Activated CD4-positive, alpha-beta T cell treated with anti-CD3 and anti-CD28 coated beads, Interleukin-2, amount 50 U/mL, for 24 hours (primary cell): ENCODE measurements at regions not wholly inside any gene's neighbourhood (a gene's known extent, or its start where the extent isn't known, plus 50 kb on each side); places are given as distances from the start of the nearest gene placed in this dataset.
A peak's percentile ranks its signal among the peaks of the same experiment; 100 is the strongest.

Source experiments
- DNase-seq, 2 donors: peaks; one replicate each; pipeline ENCODE4 v3.0.0-alpha.2; 2020; ENCODE audit warnings: low read depth in 1 of 2, low spot score in 1 of 2

DNA sequence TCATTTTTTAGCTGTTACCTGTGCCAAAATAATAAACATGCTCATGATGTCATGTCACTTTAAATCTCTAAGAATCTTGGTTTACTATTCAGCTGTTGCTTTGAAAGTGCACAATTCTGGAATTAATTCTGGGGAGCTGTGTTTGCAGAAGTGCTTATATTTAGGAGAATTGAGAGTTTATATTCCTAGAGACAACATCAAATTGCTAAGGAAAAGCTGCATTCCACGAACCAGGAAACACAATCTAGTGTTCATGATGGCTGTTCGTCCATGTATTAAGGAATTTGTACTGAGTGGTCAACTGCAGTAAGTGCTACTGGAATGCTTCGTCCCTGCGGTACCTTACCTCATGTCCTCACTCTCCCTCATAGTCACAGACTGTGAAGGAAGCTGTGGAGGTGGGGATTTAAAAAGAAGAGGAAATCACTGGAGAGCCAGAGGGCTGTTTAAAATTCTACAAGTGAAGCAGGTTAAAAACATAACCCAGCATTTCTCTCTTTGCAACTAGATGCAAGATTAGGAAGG lies 161.0 kb downstream of the TRMT11 start:
- no peak for DNase-seq

DNA sequence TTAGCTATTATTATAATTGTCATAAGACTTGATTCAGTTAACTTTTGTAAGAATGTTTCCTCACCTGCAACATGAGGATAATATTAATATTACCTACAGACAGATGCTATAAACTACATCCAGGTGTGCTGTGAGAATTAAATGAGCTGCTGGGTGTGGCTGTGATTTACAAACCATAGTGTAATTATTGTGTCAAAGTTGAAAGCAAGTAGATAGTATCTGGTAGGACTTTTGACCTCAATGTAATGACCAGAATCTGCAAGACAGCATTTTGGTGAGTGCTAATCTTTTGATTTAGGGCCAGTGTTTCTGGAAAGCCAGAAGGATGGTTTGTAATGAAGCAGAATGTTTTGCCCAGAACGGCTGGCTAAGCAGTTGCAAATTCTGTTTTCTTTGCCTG lies 162.5 kb downstream of the TRMT11 start:
- DNase-seq: no peak

DNA sequence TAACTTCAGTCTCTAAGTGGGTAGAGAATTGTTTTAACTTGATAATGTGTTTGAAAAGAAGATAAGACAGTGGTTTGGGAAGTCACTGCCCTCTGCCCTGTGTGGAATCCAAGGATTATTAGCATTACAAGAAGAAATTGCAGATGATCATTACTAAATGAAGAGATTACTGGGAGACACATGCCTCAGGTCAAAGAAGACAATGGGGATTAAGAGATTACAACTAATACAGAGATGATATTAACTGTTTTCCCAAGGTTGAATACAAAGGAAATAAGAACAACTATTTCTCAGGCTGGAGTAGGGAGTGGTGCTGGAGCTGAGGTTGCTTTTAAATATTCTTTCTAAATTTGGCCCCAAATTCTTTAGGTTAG lies 166.0 kb downstream of the TRMT11 start:
- no peak for DNase-seq

DNA sequence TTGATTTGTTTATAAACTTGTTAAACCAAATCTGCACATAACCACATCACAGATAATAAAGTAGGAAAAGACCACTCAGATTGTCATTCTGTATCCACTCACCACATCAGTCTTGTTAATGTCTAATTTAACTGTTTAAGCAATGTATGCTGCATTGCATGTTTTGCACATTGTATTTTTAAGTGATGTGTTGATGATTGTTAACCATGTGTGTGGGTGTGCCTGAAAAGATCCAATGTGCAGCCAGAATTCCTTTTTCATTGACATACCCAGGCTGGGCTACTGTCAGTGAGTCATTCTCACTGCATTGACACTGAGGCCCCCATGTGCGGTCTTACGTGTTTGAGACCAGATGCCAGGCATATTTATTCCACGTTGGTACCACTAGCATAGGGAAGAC lies 167.3 kb downstream of the TRMT11 start:
- DNase-seq: no peak

DNA sequence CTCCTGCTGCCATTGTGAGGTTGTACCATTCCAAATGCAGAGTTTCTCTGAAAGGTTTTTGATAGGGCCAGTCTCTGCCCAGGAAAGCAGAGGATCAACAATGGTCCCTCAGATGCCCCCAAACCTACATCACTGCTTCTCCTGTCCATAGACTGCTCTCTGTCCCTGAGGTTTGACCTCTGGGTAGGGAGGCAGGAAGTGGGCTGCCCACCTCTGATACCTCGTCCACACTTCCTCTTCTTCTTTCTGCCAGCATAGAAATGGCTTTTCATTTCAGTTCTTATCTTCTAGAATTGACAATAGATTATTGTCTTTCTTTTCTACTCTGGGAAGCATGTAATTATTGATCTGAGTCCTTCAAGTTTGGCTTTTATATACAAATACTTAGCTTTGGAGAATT lies 170.6 kb downstream of the TRMT11 start:
- DNase-seq: no peak

DNA sequence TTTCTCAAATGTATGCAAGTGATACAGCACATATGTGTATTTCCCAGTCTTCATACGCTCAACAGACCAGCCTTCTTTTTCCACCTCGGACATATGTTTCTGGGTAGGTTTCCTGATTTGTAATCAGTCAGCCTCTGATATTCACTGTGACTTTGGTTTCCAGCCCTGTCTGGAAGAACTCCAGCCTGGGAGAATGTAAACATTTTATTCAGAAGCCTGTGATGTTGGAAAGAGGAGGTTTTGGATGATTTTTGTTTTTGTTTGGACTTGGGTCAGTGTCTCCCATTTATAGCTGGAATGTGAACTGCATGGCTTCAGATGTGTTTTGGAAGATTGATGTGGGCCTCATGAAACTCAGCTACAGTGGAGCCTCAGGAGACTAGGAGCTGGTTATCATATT lies 172.2 kb upstream of the CENPW start:
- no peak for DNase-seq

DNA sequence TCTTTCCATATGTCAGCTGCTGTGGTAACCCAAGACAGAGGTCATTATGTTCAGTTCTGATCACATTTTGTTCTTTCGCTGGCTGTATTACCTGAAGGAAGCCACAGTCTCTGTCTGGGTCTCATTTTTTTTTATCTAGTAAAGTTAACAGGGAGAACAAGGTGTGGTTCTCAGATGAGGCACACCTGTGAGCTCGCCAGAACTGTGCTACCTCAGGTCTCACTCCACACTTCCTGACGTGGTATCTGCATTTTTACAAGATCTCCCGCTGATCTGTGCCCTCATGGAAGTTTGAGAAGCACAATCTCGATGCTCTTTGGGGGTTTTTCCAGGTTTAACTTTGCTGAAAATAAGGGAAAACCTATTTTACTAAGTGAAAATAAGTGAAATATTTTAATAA lies 169.5 kb upstream of the CENPW start:
- no peak for DNase-seq

DNA sequence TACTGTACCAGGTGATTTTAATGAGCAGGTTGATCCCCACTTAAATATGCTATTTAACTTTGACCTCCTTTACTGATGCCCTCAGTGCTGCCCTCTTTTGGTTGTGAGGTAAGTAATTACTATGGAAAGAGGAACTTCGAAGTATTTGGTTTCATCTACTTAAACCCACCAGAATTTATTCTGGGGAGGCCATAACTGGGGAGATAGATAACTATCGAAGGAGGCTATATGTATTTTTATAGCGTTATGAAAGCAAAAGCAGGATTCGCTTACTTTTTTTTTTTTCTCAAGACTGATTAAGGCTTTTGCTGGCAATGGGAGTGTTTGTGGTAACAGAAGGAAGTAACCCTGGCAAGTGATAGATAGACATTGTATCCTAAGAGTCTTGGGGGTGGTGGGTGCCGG lies 168.9 kb upstream of the CENPW start:
- peak in 1 of 2 donors; percentile 6 for DNase-seq

DNA sequence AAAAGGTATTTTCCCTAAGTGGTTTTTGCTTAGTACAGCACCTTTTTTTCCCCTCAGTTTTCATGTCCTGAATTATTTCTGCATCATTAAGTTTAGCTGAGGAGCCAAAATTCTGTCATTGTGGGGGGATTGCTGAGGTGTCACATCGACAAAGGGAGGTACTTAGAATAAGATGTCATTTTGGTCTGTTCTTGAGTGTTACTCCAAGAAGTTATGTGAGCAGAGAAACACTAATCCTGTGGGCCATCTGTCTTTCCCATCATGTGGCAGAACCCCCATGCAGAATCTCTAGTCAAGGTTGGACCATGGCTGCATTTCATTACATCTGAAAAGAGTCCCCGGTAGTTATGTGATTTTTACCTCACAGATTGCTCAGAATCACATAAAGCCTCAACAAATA lies 167.8 kb upstream of the CENPW start:
- DNase-seq: no peak

DNA sequence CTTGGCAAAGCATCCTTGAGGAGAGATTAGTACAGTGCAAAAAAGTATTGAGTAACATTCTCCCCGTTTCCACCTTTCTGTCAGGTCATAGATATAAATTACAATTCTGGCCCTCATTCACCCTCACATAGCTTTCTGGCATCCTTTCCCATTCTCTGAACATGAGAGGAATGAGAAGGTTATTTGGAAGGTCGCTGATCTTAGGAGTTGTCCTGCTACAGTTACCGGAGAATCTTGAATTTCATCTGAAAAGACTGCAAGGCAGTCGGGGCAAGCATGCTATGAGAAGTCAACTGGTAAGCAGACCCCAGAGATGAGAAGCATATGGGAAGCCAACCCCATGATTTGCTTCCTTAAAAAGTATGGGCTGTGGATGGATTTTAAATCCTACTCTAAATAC lies 166.7 kb upstream of the CENPW start:
- no peak for DNase-seq

DNA sequence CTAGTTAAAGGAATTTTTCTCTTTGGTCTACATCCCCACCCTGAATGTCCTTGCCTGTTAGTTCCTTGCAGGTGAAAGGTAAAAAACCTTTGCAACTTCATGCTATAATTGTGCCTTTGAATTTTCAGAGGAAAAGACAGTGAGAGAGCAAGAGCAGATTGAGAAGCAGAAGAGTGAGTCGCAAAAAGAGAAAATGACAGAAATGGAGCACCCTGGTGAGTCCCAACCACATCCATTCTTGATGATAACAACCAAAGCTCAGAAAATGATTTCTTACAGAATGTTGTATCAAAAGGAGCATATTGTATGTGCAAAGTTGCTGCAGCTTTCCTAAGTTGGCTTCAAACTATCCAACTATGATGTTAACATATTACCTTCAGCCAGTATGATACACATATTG lies 165.2 kb upstream of the CENPW start:
- no peak for DNase-seq

DNA sequence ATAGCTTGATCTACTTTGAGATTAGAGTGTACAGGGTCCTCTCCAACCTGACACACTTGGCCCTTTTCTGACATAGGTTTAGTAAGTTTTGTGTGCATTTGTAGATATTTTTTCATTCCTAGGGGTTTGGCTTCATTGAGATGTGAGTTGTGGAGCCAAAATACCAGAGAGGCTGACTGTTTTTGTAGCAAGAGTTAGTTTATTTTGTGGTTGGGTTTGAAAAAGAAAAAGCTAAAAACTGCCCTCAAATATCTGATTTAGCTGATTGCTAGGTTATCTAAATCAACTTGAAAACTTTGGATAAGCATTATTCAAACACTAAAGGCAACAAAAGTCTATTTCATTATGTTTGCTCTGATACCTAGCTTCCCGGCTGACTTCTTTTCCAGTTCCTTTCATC lies 164.7 kb upstream of the CENPW start:
- DNase-seq: no peak

DNA sequence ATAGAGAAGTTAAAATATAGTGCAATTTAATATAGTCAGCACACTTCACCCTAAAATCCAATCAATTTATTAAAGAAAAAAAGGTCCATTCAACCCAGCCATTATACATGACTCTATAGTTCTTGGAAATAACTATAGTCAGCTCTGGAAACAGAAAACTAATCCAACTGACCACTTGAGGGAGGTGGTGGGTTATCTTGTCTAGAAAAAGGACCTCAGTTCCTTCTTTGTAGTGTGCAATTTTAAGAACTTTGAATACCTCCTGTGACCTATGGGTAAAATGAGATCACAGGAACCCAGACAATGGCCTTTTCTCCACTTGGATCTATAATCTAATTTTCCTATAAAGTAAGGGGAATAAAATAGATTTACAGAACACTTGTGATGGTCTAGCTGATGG lies 163.6 kb upstream of the CENPW start:
- no peak for DNase-seq

DNA sequence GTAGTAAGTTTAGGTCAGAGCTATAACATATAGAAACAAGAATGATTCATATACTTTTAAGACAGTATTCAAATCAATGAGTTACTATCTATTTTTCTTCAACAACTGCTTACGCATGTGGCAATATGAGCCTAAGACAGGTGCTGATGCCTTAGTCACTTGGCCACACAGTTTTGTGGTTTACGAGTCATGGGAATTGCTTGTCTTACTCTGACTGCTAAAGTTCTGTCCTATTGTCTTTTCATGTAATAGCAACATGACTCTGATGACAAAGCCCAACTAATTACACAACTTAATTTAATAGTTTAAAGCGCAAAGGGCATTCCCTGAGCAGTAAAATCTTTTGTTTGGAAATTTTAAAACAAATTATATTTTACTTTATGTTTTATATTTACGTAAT lies 159.3 kb upstream of the CENPW start:
- peak in 1 of 2 donors; percentile 27 for DNase-seq

DNA sequence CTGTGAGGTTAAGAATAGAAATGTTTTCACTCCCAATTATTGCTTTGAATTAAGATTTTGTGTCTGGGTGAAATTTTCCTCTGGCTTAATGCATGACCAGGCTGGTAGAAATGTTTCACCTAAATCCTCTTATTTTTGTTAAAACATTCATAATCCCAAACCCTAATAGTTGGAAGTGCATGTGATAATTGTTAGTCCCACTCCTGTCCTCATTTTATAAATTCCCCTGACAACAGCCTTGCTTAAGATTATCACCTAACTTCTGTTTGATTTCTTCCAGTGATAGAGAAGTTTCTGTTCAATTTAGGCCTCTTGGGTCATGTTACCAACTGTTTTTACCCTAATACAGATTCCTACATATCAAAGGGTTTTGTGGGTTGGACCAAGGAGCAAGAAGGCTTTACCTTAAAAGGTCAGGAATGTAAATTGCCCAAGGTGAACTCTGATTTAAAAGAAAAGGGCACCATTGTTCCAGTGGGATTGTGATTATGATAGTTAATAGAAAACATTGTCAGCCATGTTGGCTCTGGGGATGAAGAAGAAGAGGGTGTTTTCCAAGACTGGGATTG lies 158.7 kb upstream of the CENPW start:
- no peak for DNase-seq

DNA sequence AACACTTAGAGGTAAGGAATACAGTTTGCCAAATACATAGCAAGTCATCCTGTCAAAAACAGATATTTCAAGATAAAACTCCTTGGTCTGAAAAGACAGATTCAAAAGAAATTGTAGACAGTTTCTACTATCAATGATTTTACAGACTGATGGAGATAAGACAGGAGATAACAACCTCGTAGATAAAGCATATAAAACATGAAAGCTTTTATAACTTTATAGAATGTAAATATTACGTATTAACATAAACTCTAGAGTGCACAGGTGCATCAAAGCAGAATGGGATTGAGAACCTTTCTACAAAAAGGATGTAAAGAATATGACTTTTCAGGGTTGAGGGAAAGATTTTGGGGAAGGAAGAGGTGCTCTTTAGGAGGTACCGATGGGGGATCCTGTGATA lies 158.0 kb upstream of the CENPW start:
- DNase-seq: no peak

DNA sequence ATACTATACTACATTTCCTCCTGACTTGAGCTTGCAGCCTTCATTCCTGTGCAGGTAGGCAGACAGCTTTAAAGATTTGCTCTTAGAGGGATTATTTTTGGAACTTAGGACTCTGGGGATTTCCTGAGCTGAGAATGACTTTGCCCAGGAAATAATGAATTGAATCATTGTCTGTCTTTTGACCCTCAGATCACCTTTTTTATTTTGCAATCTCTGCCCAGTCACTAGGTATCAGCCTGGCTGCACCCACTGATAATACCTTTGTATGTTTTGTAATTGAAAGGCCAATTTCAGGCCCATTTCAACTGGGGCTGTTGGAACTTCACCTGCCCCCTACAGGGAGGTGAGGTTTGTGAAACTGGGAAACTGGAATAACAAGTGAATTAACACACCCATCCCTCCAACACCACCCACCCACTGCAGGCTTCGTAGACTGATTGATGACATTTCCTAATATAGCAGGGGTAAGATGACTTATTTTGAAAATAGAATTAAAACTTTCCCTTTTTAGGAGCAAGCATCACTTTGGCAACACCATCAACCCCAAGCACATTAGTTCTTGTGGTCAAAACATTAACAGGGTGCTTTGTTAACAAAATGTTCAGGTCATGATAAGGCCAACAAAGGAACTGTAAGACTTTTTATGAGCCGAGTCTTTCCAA lies 157.1 kb upstream of the CENPW start:
- DNase-seq: no peak

DNA sequence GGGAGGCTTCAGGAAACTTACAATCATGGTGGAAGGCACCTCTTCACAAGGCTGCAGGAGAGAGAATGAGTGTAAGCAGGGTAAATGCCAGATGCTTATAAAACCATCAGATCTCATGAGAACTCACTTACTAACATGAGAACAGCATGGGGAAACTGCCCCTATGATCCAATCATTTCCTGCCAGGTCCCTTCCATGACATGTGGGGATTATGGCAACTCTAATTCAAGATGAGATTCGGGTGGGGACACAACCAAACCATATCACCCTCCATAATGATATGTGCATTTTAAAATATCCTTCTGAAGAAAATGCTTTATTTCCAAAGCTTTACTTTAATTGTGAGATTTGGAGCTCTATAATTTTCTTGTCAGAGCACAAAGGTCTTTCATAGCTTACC lies 154.1 kb upstream of the CENPW start:
- no peak for DNase-seq

DNA sequence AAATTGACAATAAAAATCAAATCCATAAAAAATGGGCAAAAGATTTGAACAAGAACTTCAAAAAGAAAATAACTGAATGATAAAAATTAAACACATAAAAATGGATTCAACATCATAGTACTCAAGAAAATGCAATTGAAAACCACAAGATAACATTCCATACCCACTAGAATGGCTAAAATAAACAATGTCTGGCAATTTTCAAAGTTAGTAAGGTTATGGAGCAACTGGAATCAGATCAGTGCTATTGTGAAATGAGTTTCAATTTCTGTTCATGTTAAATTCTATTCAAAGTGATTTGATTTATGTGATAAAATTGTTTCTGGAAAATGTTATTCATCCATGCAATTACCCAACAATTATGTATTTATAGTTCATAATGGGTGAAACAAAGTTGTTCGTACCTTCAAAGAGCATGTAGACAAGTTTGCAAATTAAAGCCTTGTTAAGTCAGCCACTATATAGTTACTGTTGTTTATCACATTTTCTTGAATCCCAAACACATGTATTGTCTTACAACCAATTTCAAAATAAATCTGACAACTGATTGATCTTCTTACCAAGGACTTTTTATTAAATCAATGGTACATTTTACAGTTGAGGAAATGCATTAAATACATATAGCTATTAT lies 151.5 kb upstream of the CENPW start:
- no peak for DNase-seq

DNA sequence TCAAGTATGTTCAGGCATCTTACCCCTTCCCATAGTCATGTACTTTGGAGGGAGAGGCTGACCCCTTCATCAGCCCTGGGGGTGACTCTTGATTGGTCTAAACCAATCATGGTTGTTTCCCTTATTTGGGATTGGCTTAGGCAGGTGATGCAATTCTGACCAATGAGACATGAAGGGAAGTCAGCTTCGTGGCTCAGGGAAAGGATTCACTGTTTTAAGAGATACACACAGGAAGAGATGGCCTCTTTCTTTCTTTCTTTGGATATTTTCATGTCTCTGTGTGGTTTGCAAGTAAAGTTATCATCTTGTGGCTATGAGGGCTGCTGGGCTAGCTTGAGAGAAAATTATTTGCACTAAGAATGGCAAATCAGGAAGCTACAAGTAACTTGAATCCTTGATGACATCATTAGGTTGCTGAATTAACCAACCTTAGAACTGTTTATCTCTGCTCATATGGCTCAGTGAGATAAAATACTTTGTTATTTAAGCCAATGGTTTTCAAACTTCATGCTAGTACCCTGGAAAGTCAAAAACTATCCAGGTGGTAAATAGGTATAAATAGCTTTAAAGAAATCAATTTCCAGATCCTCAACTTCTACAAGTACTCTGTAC lies 144.2 kb upstream of the CENPW start:
- no peak for DNase-seq

DNA sequence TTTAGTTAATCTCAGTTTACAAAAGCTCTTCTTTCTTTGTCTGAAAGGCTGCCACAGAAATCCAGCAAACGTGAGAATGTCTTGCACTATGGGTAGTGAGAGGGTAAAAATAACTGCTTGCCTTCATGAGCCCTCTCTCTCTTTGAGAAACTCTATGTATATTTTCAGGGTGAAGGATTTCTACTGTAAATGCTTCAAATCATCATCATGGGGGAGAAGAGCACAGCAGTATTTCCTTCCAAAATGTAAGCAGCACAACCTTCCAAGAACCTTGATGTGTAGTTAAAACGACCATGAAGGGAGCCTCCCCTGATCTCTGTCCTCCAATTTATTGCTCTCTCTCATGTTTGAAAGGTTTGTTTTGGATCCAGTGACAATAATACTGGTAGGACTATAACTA lies 141.3 kb upstream of the CENPW start:
- no peak for DNase-seq

DNA sequence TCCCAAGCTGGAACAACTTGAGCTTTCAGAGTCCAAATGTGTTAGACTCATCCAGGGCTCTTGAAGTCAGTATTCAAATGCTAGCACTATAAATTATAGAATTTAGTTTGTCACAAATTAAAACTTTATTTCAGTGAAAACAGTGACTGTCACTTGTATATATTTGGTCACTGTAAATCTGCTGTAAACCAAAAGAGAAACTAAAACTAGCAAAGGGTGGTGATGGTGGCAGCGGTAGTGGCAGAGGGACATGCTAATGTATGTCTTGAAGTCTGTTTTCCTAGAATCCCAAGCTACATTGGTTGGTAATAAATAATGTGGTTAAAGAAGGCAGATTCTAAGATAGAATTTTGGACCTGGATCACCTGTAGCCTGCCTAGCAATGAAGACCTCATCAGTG lies 140.4 kb upstream of the CENPW start:
- no peak for DNase-seq
